Kidney (tissue), 13 donors: ENCODE measurements at regions not wholly inside any gene's neighbourhood (a gene's known extent, or its start where the extent isn't known, plus 50 kb on each side); places are given as distances from the start of the nearest gene placed in this dataset.

ENCODE experiments used
- DNase-seq, 5 donors: peaks; one replicate each; pipeline ENCODE4 v3.0.0-alpha.2; 2013 to 2020
- FAIRE-seq: peaks from 2 replicates; lab custom pipeline; 2012; peaks lifted over from hg19 to GRCh38; lab: Jason Lieb, UNC
- H3K27ac ChIP-seq, 2 donors: one replicate each; pipeline ENCODE4 v1.7.0; 2013; ENCODE audit warnings: low read depth in 2 of 2, low read length in 2 of 2, inconsistent platforms in 1 of 2
- H3K27me3 ChIP-seq: one replicate; pipeline ENCODE4 v1.7.1; 2013; ENCODE audit warnings: low read length, inconsistent platforms; ENCODE audit not compliant: control insufficient read depth, insufficient read depth
- H3K36me3 ChIP-seq, 3 donors: one replicate each; pipeline versions ENCODE4 v1.7.0 to v1.7.1; 2013; ENCODE audit warnings: low read length in 3 of 3, control low read depth in 1 of 3, inconsistent platforms in 1 of 3; ENCODE audit not compliant: insufficient read depth in 3 of 3, control insufficient read depth in 2 of 3
- H3K4me1 ChIP-seq, 3 donors: one replicate each; pipeline versions ENCODE4 v1.7.0 to v1.7.1; 2013; ENCODE audit warnings: low read length in 3 of 3, inconsistent platforms in 1 of 3, low read depth in 1 of 3; ENCODE audit not compliant: control insufficient read depth in 2 of 3, insufficient read depth in 2 of 3
- H3K4me3 ChIP-seq, 3 donors: one replicate each; pipeline versions ENCODE4 v1.7.0 to v1.8.1; 2013; ENCODE audit warnings: low read length in 3 of 3, control low read depth in 1 of 3, inconsistent platforms in 1 of 3
- H3K9ac ChIP-seq, 3 donors: one replicate each; pipeline versions ENCODE4 v1.7.0 to v1.7.1; 2013; ENCODE audit warnings: low read length in 3 of 3, control low read depth in 1 of 3, inconsistent platforms in 1 of 3
- H3K9me3 ChIP-seq, 3 donors: one replicate each; pipeline versions ENCODE4 v1.7.0 to v1.7.1; 2013; ENCODE audit warnings: low read length in 3 of 3, control low read depth in 1 of 3, inconsistent platforms in 1 of 3; ENCODE audit not compliant: control insufficient read depth in 2 of 3, insufficient read depth in 1 of 3
- intact Hi-C: fragments of 100-400 bp; cut with DNase I; formaldehyde crosslinking; loops from one replicate; pipeline ENCODE4 v1.11.1; 2022
- TF ChIP-seq, protein P1 (sequence below): IDR thresholded peaks from 3 replicates; pipeline ENCODE4 v1.5.1; 2012; ENCODE audit warnings: mild to moderate bottlenecking, moderate library complexity, borderline replicate concordance; ENCODE audit not compliant: insufficient read depth; ENCODE audit errors: extremely low read depth
- donor health status: control.
- donor health status: control.
- donor health status: control.
- donor health status: control.
- donor health status: control.
- donor health status: DM: yes; HTN: yes; CAD: no.
- donor health status: Normal renal cell carcinoma (clear cell type).

DNA sequence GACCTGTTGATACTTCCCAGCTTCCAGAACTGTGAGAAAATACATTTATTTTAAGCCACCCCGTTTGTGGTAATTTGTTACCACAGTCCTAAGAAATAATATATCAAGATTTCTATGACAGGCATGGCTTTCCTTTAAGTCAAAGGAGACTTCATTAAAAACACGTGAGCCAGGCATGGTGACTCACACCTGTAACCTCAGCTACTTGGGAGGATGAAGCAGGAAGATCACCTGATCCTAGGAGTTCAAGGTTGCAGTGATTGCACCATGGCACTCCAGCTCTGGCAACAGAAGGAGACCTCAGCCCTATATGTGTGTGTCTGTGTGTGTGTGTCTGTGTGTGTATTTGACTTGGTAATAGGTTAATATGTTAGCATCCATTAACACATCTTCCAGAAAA lies 69.8 kb upstream of the SCN7A start:
- TF ChIP-seq, protein P1, sequence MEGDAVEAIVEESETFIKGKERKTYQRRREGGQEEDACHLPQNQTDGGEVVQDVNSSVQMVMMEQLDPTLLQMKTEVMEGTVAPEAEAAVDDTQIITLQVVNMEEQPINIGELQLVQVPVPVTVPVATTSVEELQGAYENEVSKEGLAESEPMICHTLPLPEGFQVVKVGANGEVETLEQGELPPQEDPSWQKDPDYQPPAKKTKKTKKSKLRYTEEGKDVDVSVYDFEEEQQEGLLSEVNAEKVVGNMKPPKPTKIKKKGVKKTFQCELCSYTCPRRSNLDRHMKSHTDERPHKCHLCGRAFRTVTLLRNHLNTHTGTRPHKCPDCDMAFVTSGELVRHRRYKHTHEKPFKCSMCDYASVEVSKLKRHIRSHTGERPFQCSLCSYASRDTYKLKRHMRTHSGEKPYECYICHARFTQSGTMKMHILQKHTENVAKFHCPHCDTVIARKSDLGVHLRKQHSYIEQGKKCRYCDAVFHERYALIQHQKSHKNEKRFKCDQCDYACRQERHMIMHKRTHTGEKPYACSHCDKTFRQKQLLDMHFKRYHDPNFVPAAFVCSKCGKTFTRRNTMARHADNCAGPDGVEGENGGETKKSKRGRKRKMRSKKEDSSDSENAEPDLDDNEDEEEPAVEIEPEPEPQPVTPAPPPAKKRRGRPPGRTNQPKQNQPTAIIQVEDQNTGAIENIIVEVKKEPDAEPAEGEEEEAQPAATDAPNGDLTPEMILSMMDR, result no peak
- Histone ChIP-seq H3K9ac (no peak overlapping the region), H3K4me1 (no peaks in the 10 kb centered on the region), H3K9me3 (no peaks in the 10 kb centered on the region), H3K27me3 (no peaks in the 10 kb centered on the region), H3K4me3 (no peak overlapping the region), H3K27ac (no peak overlapping the region), H3K36me3 (no peaks in the 10 kb centered on the region)
- intact Hi-C loops, result no loop called here
- FAIRE-seq (no peak), DNase-seq (no peak)

DNA sequence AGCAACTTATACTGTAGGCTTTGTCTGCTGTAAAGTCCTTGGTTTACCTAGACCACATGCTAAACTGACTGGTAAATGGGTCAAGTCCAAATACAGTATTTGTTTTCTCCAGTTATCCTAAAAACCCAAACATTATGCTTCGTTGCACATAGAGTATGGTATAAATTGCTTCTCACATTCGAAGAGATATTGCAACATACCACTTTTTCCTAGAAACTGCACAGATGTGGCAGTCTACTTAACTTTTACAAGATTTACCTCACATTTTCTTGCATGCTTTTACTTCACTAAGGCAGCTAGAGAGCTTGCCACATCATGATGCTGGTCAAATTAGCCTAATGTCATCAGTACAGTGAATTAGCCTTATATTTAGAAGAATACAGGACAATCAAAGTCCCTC lies 66.0 kb upstream of the SCN7A start:
- Histone ChIP-seq H3K9me3 (no peaks in the 10 kb centered on the region), H3K27ac (no peak overlapping the region), H3K4me1 (no peaks in the 10 kb centered on the region), H3K27me3 (no peaks in the 10 kb centered on the region), H3K36me3 (no peaks in the 10 kb centered on the region), H3K9ac (no peak overlapping the region), H3K4me3 (no peak overlapping the region)
- TF ChIP-seq, protein P1, result no peak
- DNase-seq (no peak), FAIRE-seq (no peak)
- intact Hi-C loops, result no loop called here

GRCh38 chr2:166550923-166551322 lies 56.9 kb upstream of the SCN7A start:
- Histone ChIP-seq H3K9ac (no peak overlapping the region), H3K27ac (no peak overlapping the region), H3K9me3 (no peaks in the 10 kb centered on the region), H3K36me3 (no peaks in the 10 kb centered on the region), H3K4me3 (no peak overlapping the region), H3K27me3 (no peaks in the 10 kb centered on the region), H3K4me1 (no peaks in the 10 kb centered on the region)
- intact Hi-C loops, result no loop called here
- FAIRE-seq, result no peak
- no peak for DNase-seq
- TF ChIP-seq, protein P1, result no peak

DNA sequence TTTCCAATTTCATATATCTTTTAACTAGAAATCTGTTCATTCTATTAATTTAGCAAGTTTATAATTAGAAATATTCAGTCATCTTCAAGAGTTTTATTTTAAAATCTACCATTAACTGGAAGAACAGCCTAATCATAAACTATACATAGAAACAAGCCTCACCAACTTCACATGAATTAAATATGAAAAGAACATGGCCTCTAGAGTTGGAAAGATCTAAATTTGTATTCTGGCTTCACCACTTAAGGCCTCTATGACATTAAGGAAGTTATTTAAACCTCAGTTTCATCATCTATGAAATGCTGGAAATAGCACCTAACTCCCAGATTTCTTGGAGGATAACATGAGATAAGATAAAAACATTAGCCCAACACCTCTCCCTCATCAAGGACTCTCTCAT lies 51.4 kb upstream of the SCN7A start:
- no peak overlapping the region for H3K4me3 ChIP-seq
- H3K4me1 ChIP-seq, result no peaks in the 10 kb centered on the region
- H3K27ac ChIP-seq, result no peak overlapping the region
- TF ChIP-seq, protein P1, result no peak
- no peaks in the 10 kb centered on the region for H3K27me3 ChIP-seq
- no peak overlapping the region for H3K9ac ChIP-seq
- FAIRE-seq (no peak), DNase-seq (no peak)
- H3K36me3 ChIP-seq, result no peaks in the 10 kb centered on the region
- no peaks in the 10 kb centered on the region for H3K9me3 ChIP-seq
- intact Hi-C loops, result no loop called here
